C4-2B (cell line): ENCODE measurements at regions not wholly inside any gene's neighbourhood (a gene's known extent, or its start where the extent isn't known, plus 50 kb on each side); places are given as distances from the start of the nearest gene placed in this dataset.
"Not testable (repeated sequence)": the region's sequence is repeated elsewhere in the genome, so short reads cannot be mapped to it uniquely, and the experiment has no call there.

Experiments
- H3K27ac ChIP-seq: fragments of 450-650 bp; 2 replicates; pipeline ENCODE4 v1.5.1; 2017
- CTCF ChIP-seq: fragments of 450-650 bp; conservative IDR thresholded peaks from 2 replicates; pipeline ENCODE4 v1.5.1; 2017; ENCODE audit warnings: mild to moderate bottlenecking
- ZFX ChIP-seq: fragments of 450-650 bp; IDR thresholded peaks from 2 replicates; pipeline ENCODE4 v1.6.1; 2017

- no peak for TF ChIP-seq ZFX
- TF ChIP-seq CTCF, result no peak
- H3K27ac ChIP-seq, result no peak overlapping the region
Measured at GRCh38 chr15:79724804-79725203, 172.0 kb downstream of the MTHFS start.

- H3K27ac ChIP-seq, result no peak overlapping the region
- no peak for TF ChIP-seq CTCF
- TF ChIP-seq ZFX, result no peak
Measured at GRCh38 chr15:79728867-79729266, 167.9 kb downstream of the MTHFS start.

- no peak overlapping the region for H3K27ac ChIP-seq
- TF ChIP-seq ZFX (no peak), CTCF (no peak)
Measured at GRCh38 chr15:79736435-79737000, 160.3 kb downstream of the MTHFS start.

- no peak overlapping the region for H3K27ac ChIP-seq
- no peak for TF ChIP-seq CTCF
- no peak for TF ChIP-seq ZFX
Measured at GRCh38 chr15:79738143-79738542, 158.7 kb downstream of the MTHFS start.

GRCh38 chr15:79740561-79740960 lies 156.3 kb downstream of the MTHFS start:
- TF ChIP-seq ZFX, result no peak
- no peak for TF ChIP-seq CTCF
- H3K27ac ChIP-seq, result no peak overlapping the region

GRCh38 chr15:79743032-79743431 lies 153.8 kb downstream of the MTHFS start:
- TF ChIP-seq ZFX (no peak), CTCF (no peak)
- no peak overlapping the region for H3K27ac ChIP-seq

GRCh38 chr15:79744485-79744884 lies 152.3 kb downstream of the MTHFS start:
- not testable (repeated sequence) for H3K27ac ChIP-seq

GRCh38 chr15:79756365-79756764 lies 140.4 kb downstream of the MTHFS start:
- H3K27ac ChIP-seq, result no peak overlapping the region

More at GRCh38 chr15:79756365-79756764, 140.4 kb downstream of the MTHFS start:
- TF ChIP-seq CTCF (no peak), ZFX (no peak)
